Choroid plexus epithelial cell (primary cell): ENCODE measurements at regions not wholly inside any gene's neighbourhood (a gene's known extent, or its start where the extent isn't known, plus 50 kb on each side); places are given as distances from the start of the nearest gene placed in this dataset.
A peak's percentile ranks its signal among the peaks of the same experiment; 100 is the strongest.

Experiments
- DNase-seq: peaks from one replicate; pipeline ENCODE4 v3.0.0-alpha.2; 2010; ENCODE audit warnings: low read depth
- H3K4me3 ChIP-seq: 2 replicates; pipeline ENCODE4 v1.5.1; 2011; ENCODE audit warnings: low read depth, mild to moderate bottlenecking, control low read depth, low read length, moderate library complexity
- TF ChIP-seq, protein P1 (sequence below): conservative IDR thresholded peaks from 2 replicates; pipeline ENCODE4 v1.5.1; 2011; ENCODE audit warnings: low read depth, mild to moderate bottlenecking, control low read depth, inconsistent platforms, low read length, moderate library complexity

GRCh38 chr13:110808138-110808537, 94.6 kb downstream of the ING1 start:
- no peak for DNase-seq
- H3K4me3 ChIP-seq, result no peak overlapping the region
- TF ChIP-seq, protein P1, sequence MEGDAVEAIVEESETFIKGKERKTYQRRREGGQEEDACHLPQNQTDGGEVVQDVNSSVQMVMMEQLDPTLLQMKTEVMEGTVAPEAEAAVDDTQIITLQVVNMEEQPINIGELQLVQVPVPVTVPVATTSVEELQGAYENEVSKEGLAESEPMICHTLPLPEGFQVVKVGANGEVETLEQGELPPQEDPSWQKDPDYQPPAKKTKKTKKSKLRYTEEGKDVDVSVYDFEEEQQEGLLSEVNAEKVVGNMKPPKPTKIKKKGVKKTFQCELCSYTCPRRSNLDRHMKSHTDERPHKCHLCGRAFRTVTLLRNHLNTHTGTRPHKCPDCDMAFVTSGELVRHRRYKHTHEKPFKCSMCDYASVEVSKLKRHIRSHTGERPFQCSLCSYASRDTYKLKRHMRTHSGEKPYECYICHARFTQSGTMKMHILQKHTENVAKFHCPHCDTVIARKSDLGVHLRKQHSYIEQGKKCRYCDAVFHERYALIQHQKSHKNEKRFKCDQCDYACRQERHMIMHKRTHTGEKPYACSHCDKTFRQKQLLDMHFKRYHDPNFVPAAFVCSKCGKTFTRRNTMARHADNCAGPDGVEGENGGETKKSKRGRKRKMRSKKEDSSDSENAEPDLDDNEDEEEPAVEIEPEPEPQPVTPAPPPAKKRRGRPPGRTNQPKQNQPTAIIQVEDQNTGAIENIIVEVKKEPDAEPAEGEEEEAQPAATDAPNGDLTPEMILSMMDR, result no peak

DNA sequence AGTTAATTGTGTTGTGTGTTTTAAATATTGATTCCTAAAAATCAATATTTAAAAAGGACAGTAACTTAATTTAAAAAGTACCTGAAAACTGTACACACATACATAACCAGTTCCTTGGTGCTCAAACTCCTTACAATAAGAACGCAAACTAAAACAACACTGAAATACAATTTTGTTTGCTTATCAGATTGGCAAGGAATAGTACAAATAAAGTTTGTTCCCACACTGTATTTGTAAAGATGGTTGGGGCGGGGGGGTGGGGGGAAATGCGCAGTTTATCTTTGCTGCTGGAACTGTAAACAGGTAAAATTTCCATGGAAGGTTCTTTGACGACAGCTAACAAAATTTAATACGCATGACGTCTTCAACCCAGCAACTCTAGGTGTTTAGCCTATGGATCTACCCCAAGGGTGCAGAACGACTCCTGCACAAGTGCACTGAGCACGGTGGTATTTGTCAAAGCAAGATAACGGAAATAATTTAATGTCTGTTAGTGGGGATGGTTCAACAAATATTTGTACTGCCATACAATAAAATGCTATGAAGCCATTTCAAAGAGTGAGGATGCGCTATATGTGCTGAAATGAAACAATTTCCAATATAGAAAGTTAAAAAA, 96.5 kb downstream of the ING1 start:
- DNase-seq, result no peak
- TF ChIP-seq, protein P1, result no peak
- H3K4me3 ChIP-seq, result no peak overlapping the region

GRCh38 chr13:110811008-110811720, 97.7 kb downstream of the ING1 start:
- no peak for DNase-seq
- TF ChIP-seq, protein P1, result no peak
- H3K4me3 ChIP-seq, result no peak overlapping the region

DNA sequence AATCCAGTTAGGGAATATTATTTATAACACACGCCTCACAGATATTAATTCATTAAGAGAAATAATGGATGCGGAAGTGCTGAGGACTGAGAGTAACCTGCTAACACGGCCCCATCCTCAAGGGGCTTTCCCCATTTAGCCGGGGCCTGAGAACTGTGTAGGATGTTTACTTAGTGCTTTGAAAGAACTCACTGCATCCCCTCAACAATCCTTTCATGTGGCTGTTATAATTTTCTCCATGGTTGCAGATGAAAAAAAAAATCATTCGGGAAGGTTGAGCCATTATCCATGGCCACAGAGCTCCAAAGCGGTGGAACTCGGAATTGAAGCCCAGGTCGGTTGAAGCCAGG, 98.2 kb downstream of the ING1 start:
- no peak for DNase-seq
- TF ChIP-seq, protein P1, result no peak
- no peak overlapping the region for H3K4me3 ChIP-seq

GRCh38 chr13:110812121-110812868, 98.8 kb downstream of the ING1 start:
- peak; percentile 31 for DNase-seq
- H3K4me3 ChIP-seq, result peak overlapping the region; percentile 39
- TF ChIP-seq, protein P1, result peak; percentile 38

DNA sequence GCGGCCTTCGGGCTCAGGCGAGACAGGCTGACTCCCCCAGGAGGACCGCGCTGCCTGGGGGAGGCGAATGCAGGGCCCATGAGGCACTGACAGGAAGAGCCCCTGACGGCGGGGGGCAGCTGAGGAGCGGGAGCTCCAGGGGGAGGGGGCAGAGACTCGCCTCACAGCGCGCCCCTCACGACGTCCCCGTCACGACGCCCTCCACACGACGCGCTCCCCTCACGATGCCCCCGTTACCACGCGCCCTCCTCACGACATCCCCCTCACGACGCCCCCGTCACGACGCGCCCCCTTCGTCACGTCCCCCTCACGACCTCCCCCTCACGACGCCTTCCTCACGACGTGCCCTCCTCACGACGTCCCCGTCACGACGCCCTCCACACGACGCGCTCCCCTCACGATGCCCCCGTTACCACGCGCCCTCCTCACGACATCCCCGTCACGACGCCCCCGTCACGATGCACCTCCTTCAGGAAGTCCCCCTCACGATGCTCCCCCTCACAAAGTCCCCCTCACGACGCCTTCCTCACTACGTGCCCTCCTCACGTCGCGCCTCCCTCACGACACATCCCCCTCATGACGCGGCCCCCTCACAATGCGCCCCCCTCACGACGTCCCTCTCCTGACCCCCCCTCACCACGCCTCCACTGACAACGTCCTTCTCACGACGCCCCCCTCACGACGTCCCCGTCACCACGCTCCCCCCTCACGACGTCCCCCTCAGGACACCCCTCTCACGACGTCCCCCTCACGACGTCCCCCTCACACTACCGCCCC, 99.6 kb downstream of the ING1 start:
- H3K4me3 ChIP-seq, result peak overlapping the region; percentile 39

More for the DNA sequence above, 99.6 kb downstream of the ING1 start:
- DNase-seq, result no peak
- TF ChIP-seq, protein P1, result no peak
